ENCODE measurements at regions not wholly inside any gene's neighbourhood (a gene's known extent, or its start where the extent isn't known, plus 50 kb on each side); places are given as distances from the start of the nearest gene placed in this dataset.
"Not testable (repeated sequence)": the region's sequence is repeated elsewhere in the genome, so short reads cannot be mapped to it uniquely, and the experiment has no call there.

GRCh38 chr12:92058664-92059063 is 87.0 kb downstream of the BTG1 start:
- CTCF ChIA-PET = interaction anchor here (0.7 kb wide), 1 partner anchor 969 kb away, joined by 3 read pairs; no protein-coding TSS in a partner anchor
- Mint-ChIP-seq H3K9me3 (peaks cover 16% of the 10 kb centered on the region), H3K36me3 (ENCODE audit: low read depth) (peaks cover 40% of the 10 kb centered on the region), H3K27ac (peak overlapping the region; percentile 83), H3K4me3 (peak overlapping the region; percentile 8), H3K27me3 (ENCODE audit: low read depth) (no peaks in the 10 kb centered on the region), H3K4me1 (ENCODE audit: low read depth) (peaks cover 83% of the 10 kb centered on the region)
- intact Hi-C loops (cut with micrococcal nuclease) = loop anchor here (1.0 kb wide), 1 partner anchor 28 kb away; no protein-coding TSS in a partner anchor
- DNase-seq = no peak

GRCh38 chr12:92056756-92057155 is 88.9 kb downstream of the BTG1 start:
- intact Hi-C loops (cut with micrococcal nuclease) = loop anchor here (1.0 kb wide), 3 partner anchors 9 to 21 kb away; no protein-coding TSS in a partner anchor
- not testable (repeated sequence) for H3K27me3 Mint-ChIP-seq (ENCODE audit: low read depth); DNase-seq
- CTCF ChIA-PET = interaction anchor here (0.7 to 1.1 kb wide), 3 partner anchors 19 to 219 kb away, joined by 3 read pairs; no protein-coding TSS in a partner anchor
- Mint-ChIP-seq H3K4me3 (peak overlapping the region; percentile 11), H3K4me1 (ENCODE audit: low read depth) (peaks cover 79% of the 10 kb centered on the region), H3K9me3 (peaks cover 13% of the 10 kb centered on the region), H3K36me3 (ENCODE audit: low read depth) (peaks cover 41% of the 10 kb centered on the region), H3K27ac (peak overlapping the region; percentile 88)

- Mint-ChIP-seq H3K4me3 (peak overlapping the region; percentile 22), H3K9me3 (peaks cover 13% of the 10 kb centered on the region), H3K4me1 (ENCODE audit: low read depth) (peaks cover 80% of the 10 kb centered on the region), H3K27ac (peak overlapping the region; percentile 88), H3K36me3 (ENCODE audit: low read depth) (peaks cover 38% of the 10 kb centered on the region), H3K27me3 (ENCODE audit: low read depth) (no peaks in the 10 kb centered on the region)
- intact Hi-C loops (cut with micrococcal nuclease) = loop anchor here (1.0 kb wide), 3 partner anchors 9 to 21 kb away; no protein-coding TSS in a partner anchor
- DNase-seq = no peak
- CTCF ChIA-PET = interaction anchor here (0.7 to 1.0 kb wide), 4 partner anchors 19 to 343 kb away, joined by 3 to 6 read pairs (median 3); no protein-coding TSS in a partner anchor
These were observed 89.4 kb downstream of the BTG1 start for GRCh38 chr12:92056290-92056689.

- H3K27ac Mint-ChIP-seq = peak overlapping the region; percentile 88
- DNase-seq = peak; percentile 84
- H3K9me3 Mint-ChIP-seq = peaks cover 13% of the 10 kb centered on the region
- H3K27me3 Mint-ChIP-seq (ENCODE audit: low read depth) = no peaks in the 10 kb centered on the region
- H3K4me3 Mint-ChIP-seq = peak overlapping the region; percentile 42
- intact Hi-C loops (cut with micrococcal nuclease) = loop anchor here (1.0 kb wide), 3 partner anchors 9 to 21 kb away; no protein-coding TSS in a partner anchor
- CTCF ChIA-PET = interaction anchor here (0.7 to 1.0 kb wide), 3 partner anchors 19 to 343 kb away, joined by 3 to 6 read pairs (median 3); no protein-coding TSS in a partner anchor
- peaks cover 81% of the 10 kb centered on the region for H3K4me1 Mint-ChIP-seq (ENCODE audit: low read depth)
- peaks cover 38% of the 10 kb centered on the region for H3K36me3 Mint-ChIP-seq (ENCODE audit: low read depth)
These were observed 89.8 kb downstream of the BTG1 start for GRCh38 chr12:92055877-92056276.

- Mint-ChIP-seq H3K4me1 (ENCODE audit: low read depth) (peaks cover 79% of the 10 kb centered on the region), H3K9me3 (peaks cover 3% of the 10 kb centered on the region), H3K36me3 (ENCODE audit: low read depth) (peaks cover 22% of the 10 kb centered on the region), H3K27ac (peak overlapping the region; percentile 1), H3K4me3 (no peak overlapping the region), H3K27me3 (ENCODE audit: low read depth) (no peaks in the 10 kb centered on the region)
- CTCF ChIA-PET = interaction anchor here (1.8 kb wide), 1 partner anchor 10 kb away, joined by 12 read pairs; no protein-coding TSS in a partner anchor
- DNase-seq = no peak
- intact Hi-C loops (cut with micrococcal nuclease) = no loop called here
These were observed 94.2 kb downstream of the BTG1 start for GRCh38 chr12:92051441-92051840.

GRCh38 chr12:92049403-92049802 is 96.2 kb downstream of the BTG1 start:
- intact Hi-C loops (cut with micrococcal nuclease) = no loop called here
- Mint-ChIP-seq H3K27me3 (ENCODE audit: low read depth) (no peaks in the 10 kb centered on the region), H3K9me3 (peaks cover 3% of the 10 kb centered on the region), H3K27ac (no peak overlapping the region), H3K36me3 (ENCODE audit: low read depth) (peaks cover 20% of the 10 kb centered on the region), H3K4me1 (ENCODE audit: low read depth) (peaks cover 82% of the 10 kb centered on the region), H3K4me3 (no peak overlapping the region)
- CTCF ChIA-PET = no interaction called here
- DNase-seq = no peak

GRCh38 chr12:92047393-92047826 is 98.2 kb downstream of the BTG1 start:
- peak overlapping the region; percentile 56 for H3K4me3 Mint-ChIP-seq
- intact Hi-C loops (cut with micrococcal nuclease) = loop anchor here (2.0 kb wide), 1 partner anchor 49 kb away; no protein-coding TSS in a partner anchor
- peaks cover 88% of the 10 kb centered on the region for H3K4me1 Mint-ChIP-seq (ENCODE audit: low read depth)
- H3K36me3 Mint-ChIP-seq (ENCODE audit: low read depth) = peaks cover 16% of the 10 kb centered on the region
- H3K9me3 Mint-ChIP-seq = peaks cover 2% of the 10 kb centered on the region
- peak overlapping the region; percentile 74 for H3K27ac Mint-ChIP-seq
- DNase-seq = peak; percentile 43
- CTCF ChIA-PET = interaction anchor here (1.3 to 1.6 kb wide), 2 partner anchors 85 to 90 kb away, joined by 3 read pairs; no protein-coding TSS in a partner anchor
- H3K27me3 Mint-ChIP-seq (ENCODE audit: low read depth) = no peaks in the 10 kb centered on the region

- peaks cover 88% of the 10 kb centered on the region for H3K4me1 Mint-ChIP-seq (ENCODE audit: low read depth)
- CTCF ChIA-PET = interaction anchor here (0.6 to 1.6 kb wide), 4 partner anchors 38 to 446 kb away, joined by 3 to 6 read pairs (median 3); no protein-coding TSS in a partner anchor
- DNase-seq = no peak
- H3K4me3 Mint-ChIP-seq = peak overlapping the region; percentile 56
- H3K9me3 Mint-ChIP-seq = peaks cover 2% of the 10 kb centered on the region
- no peaks in the 10 kb centered on the region for H3K27me3 Mint-ChIP-seq (ENCODE audit: low read depth)
- H3K36me3 Mint-ChIP-seq (ENCODE audit: low read depth) = peaks cover 21% of the 10 kb centered on the region
- H3K27ac Mint-ChIP-seq = peak overlapping the region; percentile 74
- intact Hi-C loops (cut with micrococcal nuclease) = loop anchor here (1.0 to 2.0 kb wide), 5 partner anchors 10 to 48 kb away; no protein-coding TSS in a partner anchor
These were observed 98.9 kb downstream of the BTG1 start for GRCh38 chr12:92046557-92047392.

- H3K4me1 Mint-ChIP-seq (ENCODE audit: low read depth) = peaks cover 86% of the 10 kb centered on the region
- CTCF ChIA-PET = interaction anchor here (0.6 to 0.7 kb wide), 3 partner anchors 39 to 447 kb away, joined by 3 to 6 read pairs (median 3); no protein-coding TSS in a partner anchor
- peaks cover 2% of the 10 kb centered on the region for H3K9me3 Mint-ChIP-seq
- H3K36me3 Mint-ChIP-seq (ENCODE audit: low read depth) = peaks cover 21% of the 10 kb centered on the region
- no peaks in the 10 kb centered on the region for H3K27me3 Mint-ChIP-seq (ENCODE audit: low read depth)
- DNase-seq = no peak
- intact Hi-C loops (cut with micrococcal nuclease) = loop anchor here (1.0 to 2.0 kb wide), 6 partner anchors 10 to 47 kb away; no protein-coding TSS in a partner anchor
- peak overlapping the region; percentile 74 for H3K27ac Mint-ChIP-seq
- peak overlapping the region; percentile 36 for H3K4me3 Mint-ChIP-seq
These were observed 99.8 kb downstream of the BTG1 start for GRCh38 chr12:92045852-92046251.

- peaks cover 17% of the 10 kb centered on the region for H3K36me3 Mint-ChIP-seq (ENCODE audit: low read depth)
- intact Hi-C loops (cut with micrococcal nuclease) = loop anchor here (2.0 to 5.0 kb wide), 2 partner anchors 14 to 428 kb away; no protein-coding TSS in a partner anchor
- H3K27ac Mint-ChIP-seq = peak overlapping the region; percentile 54
- DNase-seq = peak; percentile 39
- CTCF ChIA-PET = no interaction called here
- H3K4me3 Mint-ChIP-seq = no peak overlapping the region
- H3K27me3 Mint-ChIP-seq (ENCODE audit: low read depth) = no peaks in the 10 kb centered on the region
- H3K4me1 Mint-ChIP-seq (ENCODE audit: low read depth) = peaks cover 90% of the 10 kb centered on the region
- H3K9me3 Mint-ChIP-seq = peaks cover 2% of the 10 kb centered on the region
These were observed 101.2 kb downstream of the BTG1 start for GRCh38 chr12:92044435-92044834.

GRCh38 chr12:92042791-92043531 is 102.7 kb downstream of the BTG1 start:
- CTCF ChIA-PET = interaction anchor here (0.8 to 3.7 kb wide), 6 partner anchors 8 to 57 kb away, joined by 3 to 14 read pairs (median 5); no protein-coding TSS in a partner anchor
- Mint-ChIP-seq H3K36me3 (ENCODE audit: low read depth) (peaks cover 12% of the 10 kb centered on the region), H3K4me3 (no peak overlapping the region), H3K27me3 (ENCODE audit: low read depth) (no peaks in the 10 kb centered on the region), H3K9me3 (no peaks in the 10 kb centered on the region), H3K4me1 (ENCODE audit: low read depth) (peaks cover 88% of the 10 kb centered on the region), H3K27ac (no peak overlapping the region)
- no peak for DNase-seq
- intact Hi-C loops (cut with micrococcal nuclease) = loop anchor here (5.0 kb wide), 1 partner anchor 429 kb away; no protein-coding TSS in a partner anchor

All from activated naive CD4-positive, alpha-beta T cell treated with anti-CD3 and anti-CD28 coated beads for 36 hours (primary cell).